Omental fat pad (tissue), 3 donors: ENCODE measurements at regions not wholly inside any gene's neighbourhood (a gene's known extent, or its start where the extent isn't known, plus 50 kb on each side); places are given as distances from the start of the nearest gene placed in this dataset.

Source experiments
- ATAC-seq: fragments of 150-250 bp; one replicate; pipeline ENCODE4 v1.9.1; 2016; ENCODE audit warnings: mild to moderate bottlenecking, moderate library complexity; ENCODE audit not compliant: low FRiP score
- DNase-seq: peaks from one replicate; pipeline ENCODE4 v3.0.0-alpha.2; 2019; ENCODE audit warnings: low spot score
- CTCF ChIP-seq, 3 donors: fragments of 450-650 bp; IDR thresholded peaks; one replicate each; pipeline ENCODE4 v1.5.1; 2016 to 2017; ENCODE audit warnings: antibody characterized with exemption in 3 of 3, mild to moderate bottlenecking in 3 of 3, moderate library complexity in 2 of 3

DNA sequence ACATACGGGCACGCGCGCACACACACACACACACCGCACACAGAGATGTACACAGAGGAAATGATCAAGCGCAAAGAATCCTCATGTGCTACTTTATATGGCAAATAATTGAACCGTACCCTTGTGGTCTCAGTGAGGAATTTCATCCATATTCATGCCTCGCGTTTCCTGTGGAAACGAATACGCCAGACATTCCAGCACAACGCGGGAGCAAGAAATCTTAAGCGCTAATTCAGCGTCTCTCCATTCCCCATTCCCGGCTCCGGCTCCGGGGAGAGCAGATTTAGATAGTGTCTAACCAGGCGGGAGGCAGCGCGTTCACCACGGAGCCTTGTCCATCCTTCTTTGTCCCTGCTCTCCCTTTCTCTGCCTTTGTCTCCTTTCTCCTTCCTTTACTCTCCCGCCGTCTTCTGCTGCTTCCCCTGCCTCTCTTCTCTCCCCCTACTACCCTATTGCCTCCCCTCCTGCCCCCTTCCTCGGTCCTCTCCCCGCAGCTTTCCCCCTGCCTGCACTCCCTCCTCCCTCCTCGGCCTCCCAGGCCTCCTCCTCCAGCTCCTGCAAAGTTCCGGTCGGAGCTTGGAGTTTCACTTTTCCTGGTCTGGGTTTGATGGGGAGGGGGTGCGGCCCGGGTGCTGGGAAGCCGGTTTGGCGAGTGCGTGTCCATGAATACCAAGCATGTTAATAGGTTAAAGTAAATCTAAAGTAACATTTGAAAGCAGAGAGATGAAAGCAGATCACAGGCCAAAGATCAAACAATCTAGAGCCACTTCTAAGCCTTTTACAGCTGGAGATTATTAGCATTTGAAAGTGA, 579.3 kb downstream of the BUD13 start:
- TF ChIP-seq CTCF (IDR thresholded peaks at IDR 0.05), result no peak
- ATAC-seq (peak; percentile 54), DNase-seq (no peak)

GRCh38 chr11:116192509-116193210, 580.1 kb downstream of the BUD13 start:
- DNase-seq (no peak), ATAC-seq (no peak)
- no peak for TF ChIP-seq CTCF (IDR thresholded peaks at IDR 0.05)

GRCh38 chr11:116190861-116191260, 581.9 kb downstream of the BUD13 start:
- no peak for ATAC-seq
- no peak for DNase-seq
- no peak for TF ChIP-seq CTCF (IDR thresholded peaks at IDR 0.05)

GRCh38 chr11:116189408-116190170, 583.2 kb downstream of the BUD13 start:
- ATAC-seq, result no peak
- no peak for TF ChIP-seq CTCF (IDR thresholded peaks at IDR 0.05)

GRCh38 chr11:116188350-116188749, 584.4 kb downstream of the BUD13 start:
- no peak for TF ChIP-seq CTCF (IDR thresholded peaks at IDR 0.05)
- ATAC-seq, result no peak
- DNase-seq, result no peak

More at GRCh38 chr11:116189408-116190170, 583.2 kb downstream of the BUD13 start:
- no peak for DNase-seq

- TF ChIP-seq CTCF (IDR thresholded peaks at IDR 0.05), result no peak
- ATAC-seq (no peak), DNase-seq (no peak)
These were observed 585.8 kb downstream of the BUD13 start for GRCh38 chr11:116187026-116187425.
